OCI-LY3 (cell line): ENCODE measurements at regions not wholly inside any gene's neighbourhood (a gene's known extent, or its start where the extent isn't known, plus 50 kb on each side); places are given as distances from the start of the nearest gene placed in this dataset.
"Not testable (repeated sequence)": the region's sequence is repeated elsewhere in the genome, so short reads cannot be mapped to it uniquely, and the experiment has no call there.

Source experiments
- H2AFZ ChIP-seq: fragments of 200-600, 300-600 bp; shearing (Covaris generic); 2 replicates; pipeline ENCODE4 v1.6.0; 2014; ENCODE audit warnings: antibody characterized with exemption, low read depth, low read length
- H3K27ac ChIP-seq: fragments of 200-600, 300-600 bp; sonication (generic); 2 replicates; pipeline ENCODE4 v1.5.1; 2014; ENCODE audit warnings: mild to moderate bottlenecking, low read length, moderate library complexity, mixed read lengths
- H3K27me3 ChIP-seq: fragments of 200-600, 300-600 bp; sonication (generic); 2 replicates; pipeline ENCODE4 v1.6.1; 2014; ENCODE audit warnings: low read depth, low read length, mixed read lengths
- H3K36me3 ChIP-seq: fragments of 200-600, 300-600 bp; sonication (generic); replicated peaks from 2 replicates; pipeline ENCODE3; 2014; ENCODE audit warnings: low read depth, low read length, mixed read lengths
- H3K4me1 ChIP-seq: fragments of 300-600, 200-600 bp; sonication (generic); 2 replicates; pipeline ENCODE4 v1.6.1; 2014; ENCODE audit warnings: low read length, mixed read lengths
- H3K4me2 ChIP-seq: fragments of 200-600, 300-600 bp; sonication (generic); 2 replicates; pipeline ENCODE4 v1.6.1; 2014; ENCODE audit warnings: low read length, mixed read lengths
- H3K4me3 ChIP-seq: fragments of 300-600, 200-600 bp; sonication (generic); 2 replicates; pipeline ENCODE4 v1.5.1; 2014; ENCODE audit warnings: antibody characterized with exemption, mild to moderate bottlenecking, low read length, moderate library complexity
- H3K79me2 ChIP-seq: fragments of 300-600, 200-600 bp; shearing (Covaris generic); 2 replicates; pipeline ENCODE4 v1.6.1; 2014; ENCODE audit warnings: mild to moderate bottlenecking, low read length, mixed read lengths
- H3K9ac ChIP-seq: fragments of 300-600, 200-600 bp; shearing (Covaris generic); 2 replicates; pipeline ENCODE4 v1.6.0; 2014; ENCODE audit warnings: mild to moderate bottlenecking, low read length, moderate library complexity
- H3K9me3 ChIP-seq: fragments of 200-600, 300-600 bp; shearing (Covaris generic); 2 replicates; pipeline ENCODE4 v1.6.1; 2014; ENCODE audit warnings: low read length, mixed read lengths; ENCODE audit not compliant: insufficient read depth
- H4K20me1 ChIP-seq: fragments of 200-600, 300-600 bp; sonication (generic); 2 replicates; pipeline ENCODE4 v1.6.1; 2016; ENCODE audit warnings: low read length, mixed read lengths; ENCODE audit not compliant: insufficient read depth
- CTCF ChIP-seq: fragments of 200-600, 300-600 bp; sonication (generic); IDR thresholded peaks from 2 replicates; pipeline ENCODE4 v1.5.1; 2014; ENCODE audit warnings: antibody characterized with exemption, low read length, low read depth
- EZH2phosphoT487 ChIP-seq: fragments of 200-600 bp; shearing (Covaris generic); IDR thresholded peaks from 2 replicates; pipeline ENCODE4 v1.6.1; 2018; ENCODE audit warnings: antibody characterized with exemption, mixed run types, low read depth

DNA sequence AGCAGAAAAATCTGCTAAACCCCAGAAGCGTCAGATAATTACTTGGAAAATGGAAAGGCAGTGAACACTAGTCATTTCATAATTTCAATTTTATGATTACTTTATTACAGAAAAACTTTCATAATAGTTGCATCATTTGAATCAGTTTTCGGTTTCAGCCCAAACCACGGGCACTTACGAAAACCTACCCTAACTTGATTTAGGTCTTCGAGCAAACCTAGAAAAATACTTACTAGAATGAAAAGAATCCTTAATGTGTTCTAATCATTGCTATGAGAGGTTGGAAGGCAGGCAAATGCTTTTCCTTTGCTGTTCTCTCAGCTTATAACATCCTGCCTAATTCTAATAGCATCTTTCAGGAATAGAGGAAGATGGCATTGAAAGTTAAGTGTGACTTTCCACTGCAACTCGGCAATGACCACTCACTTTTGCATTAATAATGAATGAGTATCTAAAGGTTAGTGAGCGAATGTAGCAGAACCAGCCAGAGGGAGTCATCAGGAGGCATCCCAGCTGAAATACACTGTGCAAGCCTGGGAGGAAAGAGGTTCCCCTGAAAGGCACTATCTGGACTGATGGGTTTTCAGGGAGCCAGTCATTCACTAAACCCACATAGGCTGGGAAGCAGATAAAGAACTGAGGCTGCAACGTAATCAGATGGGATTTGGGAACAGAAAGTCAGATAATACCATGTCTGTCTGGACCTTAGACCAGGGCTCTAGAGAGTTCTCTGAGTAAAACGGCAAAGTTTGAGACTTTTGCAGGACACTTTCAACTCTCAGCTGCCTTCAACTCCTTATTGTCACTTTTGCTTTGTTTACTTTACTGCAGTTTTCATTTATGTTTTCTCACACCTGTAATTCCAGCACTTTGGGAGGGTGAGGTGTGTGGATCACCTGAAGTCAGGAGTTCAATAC, 520.8 kb downstream of the RNF144A start:
- Histone ChIP-seq H3K9me3 (peaks cover 10% of the 10 kb centered on the region; the same call in 1 of the 2 replicates), H3K9ac (no peak overlapping the region), H3K79me2 (no peaks in the 10 kb centered on the region), H3K4me2 (peak overlapping the region; percentile 68), H3K36me3 (no peaks in the 10 kb centered on the region), H3K27ac (no peak overlapping the region), H2AFZ (no peak overlapping the region), H3K4me3 (peak overlapping the region; percentile 42), H3K4me1 (peaks cover 19% of the 10 kb centered on the region), H4K20me1 (no peaks in the 10 kb centered on the region), H3K27me3 (peaks cover 29% of the 10 kb centered on the region)
- TF ChIP-seq EZH2phosphoT487 (no peak), CTCF (no peak)

DNA sequence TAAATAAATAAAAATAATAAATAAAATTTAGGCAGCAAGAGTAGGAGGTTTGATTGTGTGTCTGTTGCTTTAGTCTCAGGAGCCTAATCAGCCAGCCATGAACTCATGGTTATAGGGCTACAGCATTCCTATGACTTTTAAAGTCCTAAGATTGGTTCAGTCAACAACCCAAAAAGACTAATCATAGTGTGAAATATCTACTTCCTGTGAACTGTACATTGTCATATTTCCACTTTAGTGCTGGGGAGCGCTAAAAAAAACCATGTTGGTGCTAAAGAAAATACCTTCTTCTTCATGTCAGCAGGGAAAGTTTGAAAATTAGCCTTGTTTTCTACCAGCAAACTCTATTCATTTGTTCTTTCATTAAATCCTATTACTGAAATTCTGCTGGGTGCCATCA, 521.6 kb downstream of the RNF144A start:
- Histone ChIP-seq H4K20me1 (no peaks in the 10 kb centered on the region), H3K9me3 (peaks cover 7% of the 10 kb centered on the region; the same call in 1 of the 2 replicates), H3K36me3 (no peaks in the 10 kb centered on the region), H3K27ac (no peak overlapping the region), H3K79me2 (no peaks in the 10 kb centered on the region), H3K4me1 (peaks cover 19% of the 10 kb centered on the region), H3K4me3 (no peak overlapping the region), H3K27me3 (peaks cover 29% of the 10 kb centered on the region), H3K9ac (no peak overlapping the region), H2AFZ (no peak overlapping the region), H3K4me2 (no peak overlapping the region)
- no peak for TF ChIP-seq EZH2phosphoT487
- TF ChIP-seq CTCF, result no peak

GRCh38 chr2:7440977-7441376, 523.8 kb downstream of the RNF144A start:
- no peaks in the 10 kb centered on the region for H4K20me1 ChIP-seq
- peaks cover 19% of the 10 kb centered on the region for H3K4me1 ChIP-seq
- H3K9me3 ChIP-seq, result 0 out of 2 replicates have a peak, but pooled peaks cover 7% of the 10 kb centered on the region
- H3K4me2 ChIP-seq, result no peak overlapping the region
- no peak overlapping the region for H3K27ac ChIP-seq
- H3K4me3 ChIP-seq, result no peak overlapping the region
- H3K79me2 ChIP-seq, result no peaks in the 10 kb centered on the region
- H3K36me3 ChIP-seq, result no peaks in the 10 kb centered on the region
- no peak overlapping the region for H2AFZ ChIP-seq
- peaks cover 19% of the 10 kb centered on the region for H3K27me3 ChIP-seq
- H3K9ac ChIP-seq, result no peak overlapping the region
- TF ChIP-seq CTCF, result no peak
- no peak for TF ChIP-seq EZH2phosphoT487

GRCh38 chr2:7441841-7442240, 524.6 kb downstream of the RNF144A start:
- not testable (repeated sequence) for H3K4me3 ChIP-seq, H3K4me2 ChIP-seq, H3K9me3 ChIP-seq, H3K9ac ChIP-seq, H4K20me1 ChIP-seq, H3K79me2 ChIP-seq, H3K36me3 ChIP-seq, H2AFZ ChIP-seq, H3K27ac ChIP-seq
- H3K4me1 ChIP-seq, result peaks cover 15% of the 10 kb centered on the region
- peaks cover 10% of the 10 kb centered on the region; the same call in 1 of the 2 replicates for H3K27me3 ChIP-seq
